ENCODE measurements at regions not wholly inside any gene's neighbourhood (a gene's known extent, or its start where the extent isn't known, plus 50 kb on each side); places are given as distances from the start of the nearest gene placed in this dataset.
A peak's percentile ranks its signal among the peaks of the same experiment; 100 is the strongest.
"Not testable (repeated sequence)": the region's sequence is repeated elsewhere in the genome, so short reads cannot be mapped to it uniquely, and the experiment has no call there.

DNA sequence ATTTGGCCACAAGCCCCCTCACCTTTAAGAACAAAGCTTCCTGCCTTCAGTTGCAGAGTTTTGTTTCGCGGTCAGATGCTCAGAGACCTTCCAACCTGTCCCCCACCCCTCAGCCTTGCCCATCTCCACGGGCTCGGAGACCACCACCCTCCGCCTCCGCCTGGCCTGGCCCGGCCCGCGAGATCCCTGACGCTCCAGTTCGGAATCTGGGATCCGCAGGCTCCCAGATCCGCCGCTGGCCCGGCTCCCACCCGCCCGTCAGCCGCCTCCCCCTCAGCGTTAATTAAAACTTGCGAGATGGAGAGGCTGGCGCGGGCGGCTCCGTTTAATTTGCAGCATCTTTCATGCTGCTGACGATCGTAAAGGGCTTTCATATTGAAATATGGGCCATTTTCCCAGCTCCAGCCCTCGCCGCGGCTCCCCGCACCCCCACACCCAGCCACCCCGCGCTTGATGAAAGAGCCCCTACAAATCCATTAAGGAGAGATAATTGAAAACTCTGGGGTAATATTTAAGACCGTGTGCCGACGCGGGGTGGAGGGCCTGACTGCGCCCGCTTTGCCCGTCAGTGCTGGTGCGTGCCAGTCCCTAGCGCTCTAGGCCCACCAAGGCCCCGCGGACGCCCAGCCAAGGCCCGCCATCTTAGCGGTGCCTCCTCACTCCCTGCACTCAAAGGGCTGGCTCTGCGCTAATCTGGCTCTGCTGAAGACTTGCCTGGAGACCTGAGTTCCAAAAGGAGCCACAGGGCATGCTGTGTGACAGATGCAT is 940.7 kb upstream of the DEFB115 start:
- not testable (repeated sequence) for H3K4me3 ChIP-seq (ENCODE audit: low read depth in 1 of 2, low read length in 2 of 2); H3K9ac ChIP-seq (ENCODE audit: low read depth in 1 of 2, low read length in 2 of 2); H3K9me3 ChIP-seq (ENCODE audit: control insufficient read depth in 1 of 2, low read length in 2 of 2)

DNA sequence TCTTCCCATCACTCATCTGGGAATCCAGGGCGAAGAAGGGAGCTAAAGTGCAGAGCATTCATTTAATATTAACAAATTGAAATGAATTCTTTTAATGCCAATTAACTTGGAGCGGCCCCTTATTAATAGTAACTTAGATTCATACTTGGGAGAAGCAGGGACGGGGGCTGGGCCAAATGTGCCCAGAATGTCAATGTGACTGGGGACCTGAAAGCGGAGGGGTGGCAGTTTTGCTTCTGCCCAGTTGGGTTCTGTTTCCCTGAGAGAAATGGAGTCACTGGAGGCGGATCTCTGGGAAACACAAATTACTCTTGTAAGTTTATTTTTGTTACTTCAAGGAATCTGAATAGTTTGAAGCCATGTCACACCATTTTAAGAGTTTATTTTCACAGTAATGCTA is 923.7 kb upstream of the DEFB115 start:
- H3K9me3 ChIP-seq (ENCODE audit: control insufficient read depth in 1 of 2, low read length in 2 of 2); H3K4me3 ChIP-seq (ENCODE audit: low read depth in 1 of 2, low read length in 2 of 2); H3K36me3 ChIP-seq (ENCODE audit: control insufficient read depth in 1 of 2, insufficient read depth in 2 of 2, low read length in 2 of 2); H3K27me3 ChIP-seq (ENCODE audit: control insufficient read depth in 1 of 2, insufficient read depth in 2 of 2, low read length in 2 of 2); H3K4me1 ChIP-seq (ENCODE audit: control insufficient read depth in 1 of 2, insufficient read depth in 2 of 2, low read length in 2 of 2); H3K9ac ChIP-seq (ENCODE audit: low read depth in 1 of 2, low read length in 2 of 2); H3K27ac ChIP-seq (ENCODE audit: low read depth, low read length): not testable (repeated sequence)

More for the DNA sequence above, 940.7 kb upstream of the DEFB115 start:
- H3K27me3 ChIP-seq (ENCODE audit: control insufficient read depth in 1 of 2, insufficient read depth in 2 of 2, low read length in 2 of 2); H3K36me3 ChIP-seq (ENCODE audit: control insufficient read depth in 1 of 2, insufficient read depth in 2 of 2, low read length in 2 of 2); H3K27ac ChIP-seq (ENCODE audit: low read depth, low read length); H3K4me1 ChIP-seq (ENCODE audit: control insufficient read depth in 1 of 2, insufficient read depth in 2 of 2, low read length in 2 of 2): not testable (repeated sequence)

DNA sequence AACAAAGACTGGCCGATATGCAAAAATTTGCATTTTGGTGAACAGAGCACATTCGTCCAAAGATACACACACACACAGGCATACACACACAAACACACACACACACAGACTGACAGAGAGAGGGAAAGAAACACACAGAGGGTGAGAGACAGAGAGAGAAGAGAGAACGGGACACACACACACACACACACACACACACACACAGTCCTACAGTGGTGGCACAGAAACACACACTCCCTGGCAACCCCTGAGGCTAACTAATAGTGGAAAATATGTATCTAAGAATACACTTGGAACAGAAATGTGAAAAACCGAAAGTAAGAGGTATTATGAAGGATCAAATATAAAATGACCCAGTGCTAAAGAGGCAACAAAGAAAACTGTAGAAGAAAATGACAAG is 919.9 kb upstream of the DEFB115 start:
- not testable (repeated sequence) for H3K4me3 ChIP-seq (ENCODE audit: low read depth in 1 of 2, low read length in 2 of 2); H3K27ac ChIP-seq (ENCODE audit: low read depth, low read length); H3K27me3 ChIP-seq (ENCODE audit: control insufficient read depth in 1 of 2, insufficient read depth in 2 of 2, low read length in 2 of 2); H3K9me3 ChIP-seq (ENCODE audit: control insufficient read depth in 1 of 2, low read length in 2 of 2); H3K4me1 ChIP-seq (ENCODE audit: control insufficient read depth in 1 of 2, insufficient read depth in 2 of 2, low read length in 2 of 2); H3K36me3 ChIP-seq (ENCODE audit: control insufficient read depth in 1 of 2, insufficient read depth in 2 of 2, low read length in 2 of 2); H3K9ac ChIP-seq (ENCODE audit: low read depth in 1 of 2, low read length in 2 of 2)

DNA sequence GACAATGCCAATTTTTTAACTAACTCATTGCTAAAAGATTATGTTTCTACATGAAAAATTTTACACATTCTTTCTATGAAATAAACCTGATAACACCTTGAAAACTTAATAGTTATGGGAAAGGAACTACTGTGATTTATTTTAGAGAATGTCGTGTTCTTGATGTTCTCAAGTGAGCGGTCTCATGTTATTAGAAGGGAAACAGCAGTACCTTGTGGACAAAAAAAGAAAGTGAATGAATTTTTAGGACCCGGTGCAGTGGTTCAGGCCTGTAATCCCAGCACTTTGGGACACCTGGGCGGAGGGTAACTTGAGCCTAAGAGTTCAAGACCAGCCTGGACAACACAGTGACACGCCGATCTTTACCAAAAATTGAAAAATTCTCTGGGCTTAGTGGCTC is 908.5 kb upstream of the DEFB115 start:
- H3K27ac ChIP-seq (ENCODE audit: low read depth, low read length); H3K9ac ChIP-seq (ENCODE audit: low read depth in 1 of 2, low read length in 2 of 2); H3K36me3 ChIP-seq (ENCODE audit: control insufficient read depth in 1 of 2, insufficient read depth in 2 of 2, low read length in 2 of 2); H3K4me1 ChIP-seq (ENCODE audit: control insufficient read depth in 1 of 2, insufficient read depth in 2 of 2, low read length in 2 of 2); H3K9me3 ChIP-seq (ENCODE audit: control insufficient read depth in 1 of 2, low read length in 2 of 2); H3K4me3 ChIP-seq (ENCODE audit: low read depth in 1 of 2, low read length in 2 of 2); H3K27me3 ChIP-seq (ENCODE audit: control insufficient read depth in 1 of 2, insufficient read depth in 2 of 2, low read length in 2 of 2): not testable (repeated sequence)

DNA sequence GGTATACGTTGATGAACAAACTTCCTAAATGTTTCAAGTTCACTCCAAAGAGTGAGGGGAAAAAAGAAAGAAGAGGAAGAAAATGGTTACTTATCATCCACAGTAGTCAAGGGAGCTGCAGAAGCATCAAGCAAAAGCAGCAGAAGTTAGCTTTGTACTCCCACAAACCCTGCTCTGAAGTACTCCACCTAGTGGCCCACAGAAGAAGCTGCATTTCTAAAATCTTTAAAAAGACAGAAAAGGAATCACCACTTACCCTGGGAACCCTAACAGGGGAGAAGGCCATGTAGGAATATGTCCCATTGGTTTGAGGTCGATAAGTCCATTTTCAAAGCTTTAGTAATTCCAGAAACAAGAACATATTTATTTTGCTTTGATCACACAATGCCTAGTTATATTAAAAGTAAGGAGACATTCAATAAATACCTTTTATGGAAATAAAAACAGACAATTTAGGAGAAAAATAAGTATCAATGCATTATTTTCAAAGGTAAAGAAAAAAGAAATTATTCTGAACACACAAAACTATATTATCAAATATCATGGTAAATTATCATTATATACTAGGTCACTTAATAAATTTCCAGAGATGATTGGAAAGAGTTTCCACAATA is 900.5 kb upstream of the DEFB115 start:
- not testable (repeated sequence) for H3K27ac ChIP-seq (ENCODE audit: low read depth, low read length); H3K9me3 ChIP-seq (ENCODE audit: control insufficient read depth in 1 of 2, low read length in 2 of 2); H3K36me3 ChIP-seq (ENCODE audit: control insufficient read depth in 1 of 2, insufficient read depth in 2 of 2, low read length in 2 of 2); H3K9ac ChIP-seq (ENCODE audit: low read depth in 1 of 2, low read length in 2 of 2); H3K4me3 ChIP-seq (ENCODE audit: low read depth in 1 of 2, low read length in 2 of 2); H3K4me1 ChIP-seq (ENCODE audit: control insufficient read depth in 1 of 2, insufficient read depth in 2 of 2, low read length in 2 of 2); H3K27me3 ChIP-seq (ENCODE audit: control insufficient read depth in 1 of 2, insufficient read depth in 2 of 2, low read length in 2 of 2)

DNA sequence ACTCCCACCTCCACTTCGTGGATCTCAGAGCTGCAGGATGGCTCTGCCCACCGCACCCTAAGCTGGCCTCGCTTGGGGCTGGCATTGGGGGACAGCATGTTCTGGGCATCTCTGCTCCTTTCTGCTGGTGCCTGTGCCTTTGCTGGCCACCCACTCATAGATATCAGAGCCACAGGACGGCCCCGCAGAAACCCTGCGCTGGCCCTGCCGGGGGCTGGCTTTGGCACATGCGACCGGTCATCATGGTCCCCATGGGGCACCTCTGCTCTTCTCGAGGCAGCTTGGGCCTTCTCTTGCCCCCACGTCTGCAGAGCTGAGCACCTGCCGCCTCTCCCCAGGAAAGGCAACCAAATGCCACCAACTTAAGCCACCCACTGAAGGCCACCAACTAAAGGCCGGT is 895.7 kb upstream of the DEFB115 start:
- H3K9me3 ChIP-seq (ENCODE audit: control insufficient read depth in 1 of 2, low read length in 2 of 2); H3K27me3 ChIP-seq (ENCODE audit: control insufficient read depth in 1 of 2, insufficient read depth in 2 of 2, low read length in 2 of 2); H3K27ac ChIP-seq (ENCODE audit: low read depth, low read length); H3K4me1 ChIP-seq (ENCODE audit: control insufficient read depth in 1 of 2, insufficient read depth in 2 of 2, low read length in 2 of 2); H3K4me3 ChIP-seq (ENCODE audit: low read depth in 1 of 2, low read length in 2 of 2); H3K9ac ChIP-seq (ENCODE audit: low read depth in 1 of 2, low read length in 2 of 2); H3K36me3 ChIP-seq (ENCODE audit: control insufficient read depth in 1 of 2, insufficient read depth in 2 of 2, low read length in 2 of 2): not testable (repeated sequence)

DNA sequence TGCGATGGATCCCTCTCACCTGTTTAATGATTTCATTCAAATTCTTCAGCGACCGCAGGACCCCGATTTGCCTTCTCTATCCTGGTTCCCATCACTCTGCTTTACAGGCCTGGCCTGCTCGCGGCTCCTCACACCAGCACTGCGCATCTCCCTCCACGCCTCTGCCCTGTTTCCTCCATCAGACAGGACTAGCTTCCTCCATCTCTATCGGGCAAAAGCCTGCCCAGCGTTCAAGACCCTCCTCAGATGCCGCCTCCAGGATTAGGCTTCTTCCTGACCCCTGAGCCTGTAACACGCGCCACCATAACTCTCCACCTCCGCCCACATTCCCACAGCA is 881.1 kb upstream of the DEFB115 start:
- not testable (repeated sequence) for H3K9me3 ChIP-seq (ENCODE audit: control insufficient read depth in 1 of 2, low read length in 2 of 2); H3K27ac ChIP-seq (ENCODE audit: low read depth, low read length); H3K36me3 ChIP-seq (ENCODE audit: control insufficient read depth in 1 of 2, insufficient read depth in 2 of 2, low read length in 2 of 2); H3K27me3 ChIP-seq (ENCODE audit: control insufficient read depth in 1 of 2, insufficient read depth in 2 of 2, low read length in 2 of 2); H3K4me1 ChIP-seq (ENCODE audit: control insufficient read depth in 1 of 2, insufficient read depth in 2 of 2, low read length in 2 of 2)
- peak overlapping the region in 1 of 2 donors; percentile 63 for H3K9ac ChIP-seq (ENCODE audit: low read depth in 1 of 2, low read length in 2 of 2)
- peak overlapping the region; percentile 86 to 98 for H3K4me3 ChIP-seq (ENCODE audit: low read depth in 1 of 2, low read length in 2 of 2)

DNA sequence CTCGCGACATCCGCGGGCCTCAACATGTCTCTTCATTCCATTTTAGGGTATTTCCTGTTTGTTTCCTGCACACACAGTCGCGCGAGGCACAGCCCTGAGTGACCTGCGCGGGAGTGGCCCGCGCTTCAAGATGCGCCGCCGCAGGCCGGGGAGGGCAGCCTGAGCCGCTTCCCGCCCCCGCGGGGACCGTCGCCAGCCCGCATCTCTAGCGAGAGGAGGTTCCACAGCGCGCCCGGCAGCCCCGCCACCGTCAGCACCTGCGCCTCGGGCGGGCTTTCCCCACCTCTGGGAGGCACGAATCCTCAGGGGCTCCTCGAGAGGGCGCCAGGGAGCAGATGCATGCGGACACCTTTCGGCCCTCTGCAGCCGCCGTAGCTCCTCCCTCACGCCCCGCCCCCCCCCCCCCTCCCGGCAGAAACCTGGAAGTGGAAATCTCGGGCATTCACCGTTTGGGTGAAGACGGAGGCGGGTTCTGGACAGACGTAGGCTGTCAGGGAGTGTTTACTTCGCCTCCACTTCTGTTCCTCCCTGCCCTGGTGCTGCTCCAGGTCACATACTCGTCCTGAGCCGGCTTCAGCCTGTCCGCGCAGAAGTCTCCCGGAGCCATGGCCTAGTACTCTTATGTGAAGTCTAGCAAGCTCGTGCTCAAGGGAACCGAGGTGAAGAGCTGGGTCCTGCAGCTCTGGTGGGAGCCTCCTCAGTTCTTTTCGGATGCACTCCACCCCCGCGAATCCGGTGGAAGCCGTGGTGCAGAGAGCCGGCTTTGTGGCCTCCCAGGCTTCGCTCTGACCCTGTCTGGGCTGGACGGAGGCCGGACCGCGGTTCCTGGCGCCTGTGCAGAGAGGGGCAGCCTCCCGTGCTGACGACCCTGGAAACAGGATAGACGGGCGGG is 880.5 kb upstream of the DEFB115 start:
- H3K27ac ChIP-seq (ENCODE audit: low read depth, low read length) = peak overlapping the region; percentile 76

DNA sequence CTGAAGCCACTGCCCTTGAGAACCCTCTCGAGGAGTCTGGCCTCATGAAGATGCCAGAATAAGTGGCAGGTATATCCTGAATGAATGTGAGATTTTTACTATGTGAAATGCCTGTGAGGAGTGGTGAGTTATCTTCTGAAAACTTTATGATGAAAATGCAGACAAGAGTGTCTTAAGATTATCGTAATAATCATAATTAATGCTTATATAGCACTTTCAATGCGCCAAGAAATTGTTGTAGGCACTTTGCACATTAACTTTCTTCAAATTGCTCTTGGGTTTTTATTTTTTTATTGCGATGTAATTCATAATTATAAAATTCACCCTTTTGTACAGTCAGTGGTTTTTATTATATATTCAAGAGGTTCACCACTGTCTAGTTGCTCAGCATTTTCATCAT is 879.1 kb upstream of the DEFB115 start:
- H3K9ac ChIP-seq (ENCODE audit: low read depth in 1 of 2, low read length in 2 of 2); H3K27me3 ChIP-seq (ENCODE audit: control insufficient read depth in 1 of 2, insufficient read depth in 2 of 2, low read length in 2 of 2); H3K9me3 ChIP-seq (ENCODE audit: control insufficient read depth in 1 of 2, low read length in 2 of 2); H3K27ac ChIP-seq (ENCODE audit: low read depth, low read length); H3K36me3 ChIP-seq (ENCODE audit: control insufficient read depth in 1 of 2, insufficient read depth in 2 of 2, low read length in 2 of 2); H3K4me1 ChIP-seq (ENCODE audit: control insufficient read depth in 1 of 2, insufficient read depth in 2 of 2, low read length in 2 of 2): not testable (repeated sequence)
- peak overlapping the region in 1 of 2 donors; percentile 40 for H3K4me3 ChIP-seq (ENCODE audit: low read depth in 1 of 2, low read length in 2 of 2)

More for the DNA sequence above, 880.5 kb upstream of the DEFB115 start:
- H3K4me1 ChIP-seq (ENCODE audit: control insufficient read depth in 1 of 2, insufficient read depth in 2 of 2, low read length in 2 of 2) = no peaks in the 10 kb centered on the region
- H3K4me3 ChIP-seq (ENCODE audit: low read depth in 1 of 2, low read length in 2 of 2) = peak overlapping the region; percentile 86 to 98
- H3K9ac ChIP-seq (ENCODE audit: low read depth in 1 of 2, low read length in 2 of 2) = peak overlapping the region; percentile 61 to 76
- H3K36me3 ChIP-seq (ENCODE audit: control insufficient read depth in 1 of 2, insufficient read depth in 2 of 2, low read length in 2 of 2) = no peaks in the 10 kb centered on the region
- H3K9me3 ChIP-seq (ENCODE audit: control insufficient read depth in 1 of 2, low read length in 2 of 2) = no peaks in the 10 kb centered on the region
- no peaks in the 10 kb centered on the region for H3K27me3 ChIP-seq (ENCODE audit: control insufficient read depth in 1 of 2, insufficient read depth in 2 of 2, low read length in 2 of 2)

DNA sequence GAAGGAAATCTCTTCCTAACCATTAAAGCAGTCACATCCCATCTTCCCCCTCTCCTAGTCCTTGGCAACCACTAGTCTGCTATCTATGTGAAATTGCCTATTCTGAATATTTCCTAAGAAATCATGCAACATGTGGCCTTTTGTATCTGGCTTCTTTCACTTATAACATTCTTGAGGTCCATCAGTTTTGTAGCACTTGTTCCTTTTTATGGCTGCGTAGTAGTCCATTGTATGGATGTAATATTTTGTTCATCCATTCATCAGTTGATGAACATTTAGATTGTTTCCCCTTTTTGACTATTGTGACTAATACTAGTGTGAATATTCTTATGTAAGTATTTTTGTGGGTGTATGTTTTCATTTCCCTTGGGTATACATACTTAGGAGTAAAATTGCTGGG is 878.7 kb upstream of the DEFB115 start:
- H3K4me3 ChIP-seq (ENCODE audit: low read depth in 1 of 2, low read length in 2 of 2); H3K9ac ChIP-seq (ENCODE audit: low read depth in 1 of 2, low read length in 2 of 2); H3K9me3 ChIP-seq (ENCODE audit: control insufficient read depth in 1 of 2, low read length in 2 of 2); H3K4me1 ChIP-seq (ENCODE audit: control insufficient read depth in 1 of 2, insufficient read depth in 2 of 2, low read length in 2 of 2); H3K27ac ChIP-seq (ENCODE audit: low read depth, low read length); H3K27me3 ChIP-seq (ENCODE audit: control insufficient read depth in 1 of 2, insufficient read depth in 2 of 2, low read length in 2 of 2); H3K36me3 ChIP-seq (ENCODE audit: control insufficient read depth in 1 of 2, insufficient read depth in 2 of 2, low read length in 2 of 2): not testable (repeated sequence)
